T-helper 1 cell (primary cell): ENCODE measurements at regions not wholly inside any gene's neighbourhood (a gene's known extent, or its start where the extent isn't known, plus 50 kb on each side); places are given as distances from the start of the nearest gene placed in this dataset.
"Not testable (repeated sequence)": the region's sequence is repeated elsewhere in the genome, so short reads cannot be mapped to it uniquely, and the experiment has no call there.

Experiments
- DNase-seq, 5 donors: peaks; one replicate each; pipeline ENCODE4 v3.0.0-alpha.2; 2012 to 2020

GRCh38 chr16:59351305-59351903 lies 617.3 kb upstream of the GOT2 start:
- no peak for DNase-seq

- DNase-seq, result no peak
Measured at GRCh38 chr16:59350670-59351069, 616.6 kb upstream of the GOT2 start.

DNA sequence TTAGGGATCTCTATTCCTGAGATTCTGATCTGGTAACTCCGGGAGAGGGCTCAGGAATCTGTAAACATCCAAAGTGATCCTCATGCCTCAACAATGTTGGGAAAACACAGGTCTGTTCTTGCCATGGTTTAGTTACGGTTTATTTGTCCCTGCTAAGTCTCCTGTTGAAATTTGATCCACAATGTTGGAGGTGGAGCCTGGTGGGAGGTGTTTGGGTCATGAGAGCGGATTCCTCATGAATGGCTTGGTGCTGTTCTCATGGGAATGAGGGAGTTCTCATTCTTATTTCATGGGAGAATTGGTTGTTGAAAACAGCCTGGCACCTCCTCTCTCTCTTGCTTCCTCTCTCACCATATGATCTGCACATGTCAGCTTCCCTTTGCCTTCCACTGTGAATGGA lies 608.6 kb upstream of the GOT2 start:
- DNase-seq, result no peak

- no peak for DNase-seq
Measured at GRCh38 chr16:59341368-59341767, 607.3 kb upstream of the GOT2 start.

GRCh38 chr16:59339871-59340270 lies 605.8 kb upstream of the GOT2 start:
- no peak for DNase-seq

DNA sequence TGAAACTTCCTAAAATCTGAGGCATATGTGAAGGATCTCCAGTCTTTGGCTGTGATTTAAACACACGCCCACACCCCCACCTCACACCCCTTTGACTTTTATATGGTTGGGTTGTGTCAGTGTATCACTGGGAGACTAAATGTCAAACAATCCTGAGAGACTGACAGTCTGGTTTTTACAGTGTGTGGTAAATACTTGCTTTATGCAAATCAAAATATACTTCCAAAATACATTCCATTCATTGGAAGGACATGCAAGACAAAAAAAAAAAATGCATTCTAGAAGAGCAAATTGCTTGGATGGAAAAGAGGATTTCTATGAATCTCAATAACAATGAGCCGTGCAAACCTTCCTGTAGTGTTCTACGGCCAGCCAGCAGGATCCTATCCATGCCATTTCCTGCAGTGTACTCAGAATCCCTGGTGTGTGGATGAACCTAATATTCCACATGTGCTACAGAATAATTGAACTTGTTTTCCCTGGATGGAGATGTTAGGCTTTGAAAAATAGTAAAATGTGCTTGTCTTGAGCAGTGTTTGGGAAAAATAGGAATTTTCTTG lies 602.1 kb upstream of the GOT2 start:
- DNase-seq, result no peak

- not testable (repeated sequence) for DNase-seq
Measured at GRCh38 chr16:59331708-59332107, 597.6 kb upstream of the GOT2 start.

DNA sequence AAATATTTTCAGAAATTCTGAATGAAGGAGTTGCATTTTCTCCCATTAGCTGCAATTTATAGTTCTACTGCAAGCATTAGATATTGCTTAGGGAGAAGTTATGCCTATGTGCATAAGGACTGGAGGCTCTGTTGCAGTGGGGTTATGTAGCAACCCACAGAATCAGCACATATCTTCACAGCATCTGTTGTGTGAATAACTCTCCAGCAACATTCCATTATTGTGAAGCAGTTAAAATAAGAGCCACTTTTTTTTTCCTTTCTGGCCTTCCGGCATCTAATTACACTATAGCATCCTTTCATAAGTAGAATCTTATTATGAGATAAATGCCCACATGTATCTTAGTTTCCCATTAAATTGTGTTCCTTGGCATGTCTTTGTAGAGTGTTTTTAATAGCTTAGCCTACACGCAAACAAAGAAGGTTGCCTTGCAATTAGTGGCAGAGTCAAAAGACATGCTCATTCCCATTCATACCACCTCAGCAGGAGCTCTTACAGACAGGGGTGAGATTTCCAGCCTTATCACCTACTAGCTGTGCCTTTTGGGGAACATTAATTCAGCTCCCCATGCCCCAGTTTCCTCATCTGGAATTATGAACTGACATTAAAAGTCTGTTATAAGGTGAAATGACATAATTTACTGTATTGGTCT lies 596.0 kb upstream of the GOT2 start:
- no peak for DNase-seq

- DNase-seq, result no peak
Measured at GRCh38 chr16:59328961-59329360, 594.8 kb upstream of the GOT2 start.

DNA sequence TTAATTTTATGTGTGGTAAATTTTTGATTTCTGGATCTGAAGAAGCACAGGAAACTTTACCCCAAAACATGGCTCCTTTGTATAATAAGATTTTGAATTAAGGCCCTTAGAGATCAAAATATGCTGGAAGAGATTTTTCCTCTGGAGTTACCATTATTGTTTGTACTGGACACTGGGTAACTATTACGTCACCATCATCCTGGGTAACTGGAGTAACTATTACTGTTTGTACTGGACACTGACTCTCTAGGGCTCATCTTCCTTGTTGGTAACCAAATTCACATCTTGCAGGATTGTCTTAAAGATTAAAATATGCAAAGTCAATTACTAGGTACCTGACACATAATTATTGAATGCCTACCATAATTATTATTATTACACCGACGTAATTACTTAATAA lies 593.8 kb upstream of the GOT2 start:
- DNase-seq, result no peak

GRCh38 chr16:59326955-59327354 lies 592.8 kb upstream of the GOT2 start:
- no peak for DNase-seq

- no peak for DNase-seq
Measured at GRCh38 chr16:59324462-59324861, 590.3 kb upstream of the GOT2 start.

DNA sequence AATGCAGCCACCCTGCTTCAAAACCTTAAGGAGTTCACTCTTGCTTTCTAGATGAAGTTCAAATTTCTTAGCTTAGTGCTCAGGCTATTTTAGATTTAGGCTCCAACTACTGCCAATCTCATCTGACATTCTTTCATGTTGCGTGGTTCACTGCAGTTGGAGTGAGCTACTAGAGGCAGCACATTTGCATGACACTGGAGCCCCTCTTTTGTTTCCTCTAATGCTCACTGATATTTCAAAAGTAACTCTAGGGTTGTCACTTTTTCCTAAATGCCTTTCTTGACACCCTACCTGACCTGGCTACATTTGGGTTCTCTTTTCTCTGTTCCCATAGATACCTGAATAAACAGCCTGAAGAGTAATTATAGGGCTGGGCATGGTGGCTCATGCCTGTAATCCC lies 586.5 kb upstream of the GOT2 start:
- no peak for DNase-seq

DNA sequence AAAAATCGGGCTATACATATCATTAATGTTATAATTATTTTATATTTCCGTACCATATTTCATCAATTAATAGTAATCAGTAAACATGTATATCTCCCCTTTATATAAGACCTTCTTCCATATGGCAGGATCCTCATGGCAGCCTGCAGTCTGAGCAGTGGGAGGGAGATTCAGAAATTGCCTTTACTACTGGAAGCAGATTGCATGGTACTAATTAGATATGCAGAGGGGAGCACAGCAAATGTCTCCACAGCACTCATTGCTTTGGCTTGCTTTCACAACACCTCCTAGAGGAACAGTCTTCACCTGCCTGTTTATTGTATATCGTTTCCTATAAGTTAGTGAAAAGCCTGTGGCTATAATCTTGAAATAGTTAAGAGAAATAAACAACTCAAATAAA lies 585.8 kb upstream of the GOT2 start:
- DNase-seq, result no peak

GRCh38 chr16:59305850-59306249 lies 571.7 kb upstream of the GOT2 start:
- no peak for DNase-seq

DNA sequence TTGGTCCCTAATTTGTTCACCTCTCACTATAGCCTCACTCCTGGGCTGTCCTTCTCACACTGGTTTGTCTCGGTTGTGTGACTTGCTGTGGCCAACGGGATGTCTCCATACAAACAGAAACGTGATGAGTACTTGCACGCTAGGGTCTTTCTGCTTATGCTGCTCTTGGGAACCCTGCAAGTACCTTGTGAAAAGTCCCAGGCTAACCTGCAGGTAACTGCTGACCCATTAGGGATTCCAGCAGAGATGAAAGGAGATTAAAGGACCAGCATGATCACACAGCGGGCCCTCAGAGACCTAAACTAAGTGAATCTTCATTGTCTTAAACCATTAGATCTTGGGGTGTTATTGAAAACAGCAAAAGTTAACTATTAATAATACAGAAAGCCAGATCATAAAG lies 562.8 kb upstream of the GOT2 start:
- DNase-seq, result no peak

- no peak for DNase-seq
Measured at GRCh38 chr16:59295993-59296736, 562.0 kb upstream of the GOT2 start.

- no peak for DNase-seq
Measured at GRCh38 chr16:59295474-59295873, 561.4 kb upstream of the GOT2 start.

- no peak for DNase-seq
Measured at GRCh38 chr16:59290718-59291117, 556.6 kb upstream of the GOT2 start.

GRCh38 chr16:59289151-59289550 lies 555.0 kb upstream of the GOT2 start:
- no peak for DNase-seq

GRCh38 chr16:59274141-59274540 lies 540.0 kb upstream of the GOT2 start:
- DNase-seq, result no peak

DNA sequence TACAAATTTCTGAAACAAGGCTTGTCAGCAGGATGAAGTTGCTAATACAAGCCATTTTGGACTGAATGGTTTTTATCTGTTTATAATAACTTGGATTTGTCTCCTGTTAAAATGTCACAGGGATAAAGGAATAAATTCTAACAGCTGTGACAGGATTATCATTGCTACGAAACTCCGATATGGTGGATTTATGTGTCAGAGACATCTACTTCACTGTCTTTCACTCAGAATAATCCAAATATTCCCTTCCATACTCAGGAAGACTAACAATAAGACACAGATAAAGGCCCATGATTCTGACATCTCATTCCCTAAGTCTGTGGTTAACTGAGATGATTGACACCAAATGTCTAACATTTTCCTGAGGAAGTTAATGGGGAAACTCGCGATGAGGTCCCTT lies 529.8 kb upstream of the GOT2 start:
- DNase-seq, result no peak

GRCh38 chr16:59260892-59261291 lies 526.8 kb upstream of the GOT2 start:
- DNase-seq, result no peak

DNA sequence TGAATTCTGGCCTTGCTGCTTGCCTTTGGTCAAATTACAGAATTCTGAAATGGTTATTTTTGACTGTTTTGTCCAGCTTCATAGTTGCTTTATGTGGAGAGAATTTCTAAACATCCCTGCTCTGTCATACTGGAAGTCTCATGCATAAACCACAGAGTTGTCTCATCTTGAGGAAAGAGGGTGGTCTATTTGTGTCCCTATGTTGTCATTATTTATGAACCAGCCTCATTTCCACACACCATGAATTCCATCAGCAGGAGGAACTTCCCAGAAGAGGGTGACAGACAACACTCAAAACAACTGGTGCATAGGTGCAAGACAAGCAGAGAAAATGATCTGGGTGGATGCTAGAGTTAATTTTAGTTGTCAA lies 525.8 kb upstream of the GOT2 start:
- DNase-seq, result no peak
